ENCODE measurements at regions not wholly inside any gene's neighbourhood (a gene's known extent, or its start where the extent isn't known, plus 50 kb on each side); places are given as distances from the start of the nearest gene placed in this dataset.

- Histone ChIP-seq H3K4me1 (ENCODE audit: control insufficient read depth, insufficient read depth, low read length) (no peaks in the 10 kb centered on the region), H3K9ac (ENCODE audit: low read length) (no peak overlapping the region), H3K9me3 (ENCODE audit: control insufficient read depth, low read length) (no peaks in the 10 kb centered on the region), H3K27me3 (replicated peaks; ENCODE audit: control insufficient read depth, insufficient read depth, low read length) (no peaks in the 10 kb centered on the region), H3K36me3 (ENCODE audit: control insufficient read depth, insufficient read depth, low read length, severe bottlenecking) (no peaks in the 10 kb centered on the region), H3K4me3 (ENCODE audit: low read length) (no peak overlapping the region)
- no peak for DNase-seq (ENCODE audit: low read depth)
Measured at GRCh38 chr10:90658791-90659190, 199.0 kb downstream of the HTR7 start.

DNA sequence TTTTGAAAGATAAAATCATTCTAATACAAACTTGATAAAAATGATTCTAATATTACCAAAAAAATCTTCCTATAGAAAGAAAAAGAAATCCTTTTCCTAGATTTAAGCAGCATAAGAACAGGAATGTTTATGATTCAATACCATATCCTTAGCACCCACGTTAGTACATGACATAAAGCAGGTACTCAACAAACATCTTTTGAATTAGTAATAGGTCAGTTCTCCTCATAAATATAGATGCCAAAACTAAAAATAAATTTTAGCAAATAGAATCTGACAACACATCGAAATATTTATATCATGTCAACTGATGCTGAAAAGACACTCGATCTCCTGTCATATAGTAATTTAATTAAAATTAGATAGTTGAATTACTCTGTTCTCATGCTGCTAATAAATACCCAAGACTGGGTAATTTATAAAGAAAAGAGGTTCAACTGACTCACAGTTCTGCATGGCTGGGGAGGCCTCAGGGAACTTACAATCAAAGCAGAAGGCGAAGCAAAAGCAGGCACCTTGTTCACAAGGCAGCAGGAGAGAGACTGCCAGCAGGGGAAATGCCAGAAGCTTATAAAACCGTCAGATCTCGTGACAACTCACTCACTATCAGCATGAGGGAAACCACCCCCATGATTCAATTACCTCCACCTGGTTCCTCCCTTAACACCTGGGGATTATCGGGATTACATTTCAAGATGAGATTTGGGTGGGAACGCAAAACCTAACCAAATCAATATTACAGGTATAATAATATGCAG lies 191.8 kb downstream of the HTR7 start:
- Histone ChIP-seq H3K27me3 (replicated peaks; ENCODE audit: control insufficient read depth, insufficient read depth, low read length) (no peaks in the 10 kb centered on the region), H3K36me3 (ENCODE audit: control insufficient read depth, insufficient read depth, low read length, severe bottlenecking) (no peaks in the 10 kb centered on the region), H3K9me3 (ENCODE audit: control insufficient read depth, low read length) (no peaks in the 10 kb centered on the region), H3K4me3 (ENCODE audit: low read length) (no peak overlapping the region), H3K9ac (ENCODE audit: low read length) (no peak overlapping the region), H3K4me1 (ENCODE audit: control insufficient read depth, insufficient read depth, low read length) (no peaks in the 10 kb centered on the region)
- no peak for DNase-seq (ENCODE audit: low read depth)

DNA sequence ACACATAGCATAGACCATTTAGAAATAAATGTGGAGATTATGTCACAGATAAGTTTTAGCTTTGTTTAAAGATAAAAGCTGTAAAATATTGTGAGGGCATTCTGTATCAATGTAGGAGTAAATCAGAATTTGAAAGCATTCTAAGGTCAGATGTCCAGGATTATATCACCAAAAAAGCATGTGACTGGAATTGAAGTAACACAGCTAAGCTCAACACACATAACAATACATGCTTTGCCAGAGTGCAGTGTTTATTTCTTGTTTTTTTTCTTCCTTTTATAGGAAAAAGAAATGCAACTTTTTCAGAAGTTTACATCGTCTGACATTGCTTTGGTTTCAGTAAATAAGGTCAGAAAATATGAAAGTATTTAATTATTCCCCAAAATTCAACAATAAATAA lies 183.4 kb downstream of the HTR7 start:
- Histone ChIP-seq H3K9me3 (ENCODE audit: control insufficient read depth, low read length) (no peaks in the 10 kb centered on the region), H3K27me3 (replicated peaks; ENCODE audit: control insufficient read depth, insufficient read depth, low read length) (no peaks in the 10 kb centered on the region), H3K9ac (ENCODE audit: low read length) (no peak overlapping the region), H3K4me1 (ENCODE audit: control insufficient read depth, insufficient read depth, low read length) (no peaks in the 10 kb centered on the region), H3K36me3 (ENCODE audit: control insufficient read depth, insufficient read depth, low read length, severe bottlenecking) (no peaks in the 10 kb centered on the region), H3K4me3 (ENCODE audit: low read length) (no peak overlapping the region)
- DNase-seq (ENCODE audit: low read depth): peak; percentile 5

DNA sequence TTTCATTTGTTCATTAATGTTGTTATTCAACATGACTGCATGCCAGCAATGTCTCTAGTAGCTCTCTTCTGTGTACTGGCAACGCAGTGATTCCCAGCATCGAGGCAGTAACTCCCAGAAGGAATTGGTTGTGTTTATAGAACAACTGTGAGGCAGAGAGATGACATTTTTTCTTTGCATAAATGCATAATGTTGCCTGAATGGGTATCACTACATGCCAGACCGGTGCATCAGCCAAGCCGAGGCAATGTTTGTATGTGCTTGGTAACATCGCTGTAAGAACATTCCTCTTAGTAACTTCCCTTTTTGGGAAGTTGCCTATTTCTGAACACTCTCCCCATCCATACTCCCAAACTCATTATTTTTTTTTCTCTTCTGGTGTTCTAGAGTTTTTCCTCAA lies 182.9 kb downstream of the HTR7 start:
- no peaks in the 10 kb centered on the region for H3K36me3 ChIP-seq (ENCODE audit: control insufficient read depth, insufficient read depth, low read length, severe bottlenecking)
- peak; percentile 73 for DNase-seq (ENCODE audit: low read depth)
- no peak overlapping the region for H3K9ac ChIP-seq (ENCODE audit: low read length)
- no peak overlapping the region for H3K4me3 ChIP-seq (ENCODE audit: low read length)
- no peaks in the 10 kb centered on the region for H3K4me1 ChIP-seq (ENCODE audit: control insufficient read depth, insufficient read depth, low read length)
- no peaks in the 10 kb centered on the region for H3K27me3 ChIP-seq (replicated peaks; ENCODE audit: control insufficient read depth, insufficient read depth, low read length)
- no peaks in the 10 kb centered on the region for H3K9me3 ChIP-seq (ENCODE audit: control insufficient read depth, low read length)

GRCh38 chr10:90675621-90676020 lies 182.2 kb downstream of the HTR7 start:
- Histone ChIP-seq H3K4me1 (ENCODE audit: control insufficient read depth, insufficient read depth, low read length) (no peaks in the 10 kb centered on the region), H3K36me3 (ENCODE audit: control insufficient read depth, insufficient read depth, low read length, severe bottlenecking) (no peaks in the 10 kb centered on the region), H3K4me3 (ENCODE audit: low read length) (no peak overlapping the region), H3K9me3 (ENCODE audit: control insufficient read depth, low read length) (no peaks in the 10 kb centered on the region), H3K9ac (ENCODE audit: low read length) (no peak overlapping the region), H3K27me3 (replicated peaks; ENCODE audit: control insufficient read depth, insufficient read depth, low read length) (no peaks in the 10 kb centered on the region)
- peak; percentile 22 for DNase-seq (ENCODE audit: low read depth)
